HCT116 (cell line): ENCODE measurements at regions not wholly inside any gene's neighbourhood (a gene's known extent, or its start where the extent isn't known, plus 50 kb on each side); places are given as distances from the start of the nearest gene placed in this dataset.

Source experiments
- ATAC-seq: fragments of 200-7000 bp; cut with Tn5 transposase; 2 replicates; pipeline ENCODE4 v1.9.1; 2020; ENCODE audit warnings: mild to moderate bottlenecking, moderate library complexity
- BruUV-seq: library from RNA; stranded (reverse); fragments of 400-500 nt; replicated peaks from 2 replicates; lab custom pipeline; 2021; lab: Mats Ljungman, UMichigan
- CTCF ChIA-PET: fragments of 300-600 bp; sonication (Branson Sonifier 250); formaldehyde crosslinking; loops from one replicate; lab custom pipeline; 2021; ENCODE audit warnings: antibody characterized with exemption; lab: Charles Lee
- POLR2A ChIA-PET: fragments of 300-600, 350-600 bp; sonication (Branson Sonifier 250); formaldehyde crosslinking; loops from one replicate; lab custom pipeline; 2021; ENCODE audit warnings: antibody characterized with exemption; lab: Charles Lee
- RAD21 ChIA-PET, 2 experiments: fragments of 300-600 bp; sonication (Branson Sonifier 250); formaldehyde crosslinking; loops; one replicate each; lab custom pipeline; 2023; ENCODE audit warnings: low total read pairs in 2 of 2; ENCODE audit not compliant: uncharacterized antibody in 2 of 2, unreplicated experiment in 2 of 2, low non-redundant PET in 1 of 2; lab: Charles Lee
- DNase-seq: peaks from one replicate; pipeline ENCODE4 v3.0.0-alpha.2; 2010; ENCODE audit warnings: low read depth, low spot score
- H2AFZ ChIP-seq: fragments of 200-600 bp; shearing (Covaris generic), sonication (generic); 2 replicates; pipeline ENCODE4 v1.6.1; 2017; ENCODE audit warnings: low read depth, mixed run types, mixed read lengths, antibody characterized with exemption, low read length; ENCODE audit not compliant: poor library complexity, severe bottlenecking
- H3K27ac ChIP-seq: 2 replicates; pipeline ENCODE4 v1.5.1; 2012; ENCODE audit warnings: low read depth, low read length
- H3K27me3 ChIP-seq: fragments of 200-600 bp; sonication (generic); 2 replicates; pipeline ENCODE4 v1.6.1; 2016; ENCODE audit warnings: mixed run types, low read length, mixed read lengths; ENCODE audit not compliant: insufficient read depth
- H3K36me3 ChIP-seq, 2 experiments: fragments of 200-500 bp in 1 of 2; fragments of 200-600 bp in 1 of 2; sonication (Bioruptor generic) in 1 of 2; sonication (generic) in 1 of 2; 2 replicates each; pipeline versions ENCODE4 v1.5.1 to v1.6.1; 2014 to 2016; ENCODE audit warnings: low read length in 2 of 2, inconsistent platforms in 1 of 2, mixed read lengths in 1 of 2, mixed run types in 1 of 2; ENCODE audit not compliant: insufficient read depth in 2 of 2, control insufficient read depth in 1 of 2
- H3K4me1 ChIP-seq, 2 experiments: fragments of 200-600 bp in 1 of 2; sonication (generic) in 1 of 2; 2 replicates each; pipeline versions ENCODE4 v1.5.1 to v1.6.1; 2012 to 2017; ENCODE audit warnings: low read length in 2 of 2, inconsistent platforms in 1 of 2, mild to moderate bottlenecking in 1 of 2, mixed read lengths in 1 of 2, mixed run types in 1 of 2, moderate library complexity in 1 of 2; ENCODE audit not compliant: insufficient read depth in 2 of 2, control insufficient read depth in 1 of 2
- H3K4me2 ChIP-seq: fragments of 200-600 bp; sonication (generic); 2 replicates; pipeline ENCODE4 v1.6.1; 2017; ENCODE audit warnings: mixed run types, low read length, mixed read lengths
- H3K4me3 ChIP-seq, 2 experiments: fragments of 200-600 bp in 1 of 2; sonication (generic) in 1 of 2; replicated peaks in 1 of 2; 2 replicates each; pipeline ENCODE4 v1.5.1; 2011 to 2016; ENCODE audit warnings: low read length in 2 of 2, control low read depth in 1 of 2, low read depth in 1 of 2, mild to moderate bottlenecking in 1 of 2, mixed read lengths in 1 of 2, mixed run types in 1 of 2
- H3K79me2 ChIP-seq: fragments of 200-600 bp; sonication (generic); 2 replicates; pipeline ENCODE4 v1.6.1; 2017; ENCODE audit warnings: mild to moderate bottlenecking, mixed run types, low read length, moderate library complexity, mixed read lengths; ENCODE audit not compliant: insufficient read depth
- H3K9ac ChIP-seq: fragments of 200-600 bp; sonication (generic); 2 replicates; pipeline ENCODE4 v1.6.1; 2016; ENCODE audit warnings: low read length, mixed read lengths
- H3K9me2 ChIP-seq: fragments of 200-600 bp; sonication (generic), shearing (Covaris generic); 2 replicates; pipeline ENCODE4 v1.6.1; 2017; ENCODE audit warnings: mixed run types, mild to moderate bottlenecking, moderate library complexity; ENCODE audit not compliant: insufficient read depth
- H3K9me3 ChIP-seq, 2 experiments: fragments of 200-500 bp in 1 of 2; fragments of 200-600 bp in 1 of 2; sonication (Bioruptor generic) in 1 of 2; sonication (generic) in 1 of 2; 2 replicates each; pipeline ENCODE4 v1.6.1; 2014 to 2017; ENCODE audit warnings: low read length in 2 of 2, mixed read lengths in 2 of 2, inconsistent platforms in 1 of 2, low read depth in 1 of 2, mild to moderate bottlenecking in 1 of 2, mixed run types in 1 of 2, moderate library complexity in 1 of 2; ENCODE audit not compliant: control insufficient read depth in 1 of 2, insufficient read depth in 1 of 2
- H4K20me1 ChIP-seq: fragments of 200-600 bp; sonication (generic), shearing (Covaris generic); 2 replicates; pipeline ENCODE4 v1.6.1; 2017; ENCODE audit warnings: mixed run types, mild to moderate bottlenecking, moderate library complexity; ENCODE audit not compliant: insufficient read depth
- ATF3 ChIP-seq: IDR thresholded peaks from 2 replicates; pipeline ENCODE4 v1.6.1; 2012
- CBX3 ChIP-seq: IDR thresholded peaks from 2 replicates; pipeline ENCODE4 v1.6.1; 2012; ENCODE audit warnings: low read depth
- CEBPB ChIP-seq: IDR thresholded peaks from 2 replicates; pipeline ENCODE4 v1.6.1; 2012; ENCODE audit warnings: low read depth
- CTCF ChIP-seq, 3 experiments: fragments of 200-600 bp in 1 of 3; sonication (generic) in 1 of 3; IDR thresholded peaks in 2 of 3; conservative IDR thresholded peaks in 1 of 3; 2 replicates each; pipeline ENCODE4 v1.5.1; 2012 to 2017; ENCODE audit warnings: low read depth in 2 of 3, low read length in 2 of 3, antibody characterized with exemption in 1 of 3, borderline replicate concordance in 1 of 3, control low read depth in 1 of 3, mild to moderate bottlenecking in 1 of 3, mixed read lengths in 1 of 3, mixed run types in 1 of 3, moderate library complexity in 1 of 3; ENCODE audit not compliant: insufficient read depth in 1 of 3
- EGR1 ChIP-seq: IDR thresholded peaks from 2 replicates; pipeline ENCODE4 v1.6.1; 2012; ENCODE audit warnings: low read depth
- ELF1 ChIP-seq: IDR thresholded peaks from 2 replicates; pipeline ENCODE4 v1.6.1; 2012; ENCODE audit warnings: low read depth, borderline replicate concordance
- EZH2 ChIP-seq: fragments of 200-600 bp; sonication (generic); IDR thresholded peaks from 2 replicates; pipeline ENCODE4 v1.6.1; 2017; ENCODE audit warnings: antibody characterized with exemption, mixed run types
- EZH2phosphoT487 ChIP-seq: fragments of 200-600 bp; IDR thresholded peaks from 2 replicates; pipeline ENCODE4 v1.6.1; 2018; ENCODE audit warnings: antibody characterized with exemption, borderline replicate concordance
- MAX ChIP-seq: IDR thresholded peaks from 2 replicates; pipeline ENCODE4 v1.6.1; 2012
- POLR2A ChIP-seq: IDR thresholded peaks from 2 replicates; pipeline ENCODE4 v1.7.0; 2011; ENCODE audit warnings: borderline replicate concordance; ENCODE audit not compliant: insufficient read depth, insufficient read length; ENCODE audit errors: extremely low read depth
- RAD21 ChIP-seq: IDR thresholded peaks from 2 replicates; pipeline ENCODE4 v1.6.1; 2012; ENCODE audit warnings: low read depth, mild to moderate bottlenecking
- REST ChIP-seq: IDR thresholded peaks from 2 replicates; pipeline ENCODE4 v1.6.1; 2012; ENCODE audit warnings: low read depth
- SIN3A ChIP-seq: IDR thresholded peaks from 2 replicates; pipeline ENCODE4 v1.6.1; 2012; ENCODE audit warnings: low read depth
- SP1 ChIP-seq: IDR thresholded peaks from 2 replicates; pipeline ENCODE4 v1.6.1; 2012; ENCODE audit warnings: low read depth
- SRF ChIP-seq: IDR thresholded peaks from 2 replicates; pipeline ENCODE4 v1.6.1; 2012; ENCODE audit warnings: low read depth
- YY1 ChIP-seq: IDR thresholded peaks from 2 replicates; pipeline ENCODE4 v1.6.1; 2011; ENCODE audit warnings: low read length, low read depth, moderate library complexity, mild to moderate bottlenecking; ENCODE audit not compliant: insufficient replicate concordance; ENCODE audit errors: extremely low read depth
- ZBTB33 ChIP-seq: IDR thresholded peaks from 2 replicates; pipeline ENCODE4 v1.6.1; 2011; ENCODE audit warnings: mild to moderate bottlenecking, low read length, moderate library complexity; ENCODE audit not compliant: insufficient replicate concordance; ENCODE audit errors: extremely low read depth
- ZFX ChIP-seq: fragments of 450-650 bp; IDR thresholded peaks from 2 replicates; pipeline ENCODE4 v1.6.1; 2017
- intact Hi-C: fragments of 100-400 bp; cut with micrococcal nuclease; formaldehyde crosslinking; loops from 2 replicates; pipeline ENCODE4 v1.10.0; 2022

- Histone ChIP-seq H2AFZ (no peak overlapping the region), H3K4me2 (no peak overlapping the region), H3K4me3 (no peak overlapping the region), H3K27ac (no peak overlapping the region)
- ATAC-seq, result no peak
- TF ChIP-seq POLR2A (no peak), MAX (no peak), SRF (no peak), EGR1 (no peak), RAD21 (no peak), EZH2phosphoT487 (no peak), EZH2 (no peak), SP1 (no peak), CBX3 (no peak), ATF3 (no peak), ZFX (no peak), YY1 (no peak), ELF1 (no peak), ZBTB33 (no peak), REST (no peak), CEBPB (no peak), SIN3A (no peak), CTCF (IDR thresholded peaks at IDR 0.05 in 2 of 3, conservative IDR thresholded peaks at IDR 0.05 in 1 of 3; ENCODE audit: borderline replicate concordance in 1 of 3, insufficient read depth in 1 of 3, low read depth in 2 of 3, low read length in 2 of 3) (no peak)
- TF ChIP-seq, all 23 proteins: peak for 0
- DNase-seq, result no peak
- no TSS peak for BruUV-seq
- ChIA-PET POLR2A (no interaction called here), CTCF (no interaction called here), RAD21 (no interaction called here)
- no peaks in the 10 kb centered on the region for H3K79me2 ChIP-seq
- no peak overlapping the region for H3K9ac ChIP-seq
- H3K27me3 ChIP-seq, result no peaks in the 10 kb centered on the region
- no peaks in the 10 kb centered on the region for H3K9me3 ChIP-seq
- no peaks in the 10 kb centered on the region for H3K4me1 ChIP-seq
- intact Hi-C loops, result no loop called here
- H3K9me2 ChIP-seq, result no peaks in the 10 kb centered on the region
- H3K36me3 ChIP-seq, result no peaks in the 10 kb centered on the region
- no peaks in the 10 kb centered on the region for H4K20me1 ChIP-seq
Measured at GRCh38 chr7:156034397-156034796, 222.1 kb upstream of the SHH start.
